ENCODE measurements at regions not wholly inside any gene's neighbourhood (a gene's known extent, or its start where the extent isn't known, plus 50 kb on each side); places are given as distances from the start of the nearest gene placed in this dataset.

- DNase-seq (ENCODE audit: extremely low spot score), result no peak
- ChIA-PET CTCF (no interaction called here), POLR2A (no interaction called here)
- TF ChIP-seq FOXK2 (IDR thresholded peaks at IDR 0.05), result no peak
- no peak for TF ChIP-seq CTBP1 (IDR thresholded peaks at IDR 0.05; ENCODE audit: borderline replicate concordance)
- no peak for TF ChIP-seq FOXM1 (IDR thresholded peaks at IDR 0.05; ENCODE audit: borderline replicate concordance)
- no peak for TF ChIP-seq ELF4 (IDR thresholded peaks at IDR 0.05)
Observed at GRCh38 chr11:92766698-92767097, 202.8 kb upstream of the MTNR1B start.

- TF ChIP-seq FOXM1 (IDR thresholded peaks at IDR 0.05; ENCODE audit: borderline replicate concordance), result no peak
- CTCF ChIA-PET, result no interaction called here
Observed at GRCh38 chr11:92767416-92767815, 202.0 kb upstream of the MTNR1B start.

GRCh38 chr11:92768121-92768840 lies 201.2 kb upstream of the MTNR1B start:
- ChIA-PET CTCF (no interaction called here), POLR2A (no interaction called here)
- no peak for DNase-seq (ENCODE audit: extremely low spot score)
- TF ChIP-seq PKNOX1 (IDR thresholded peaks at IDR 0.05) (no peak), SP1 (IDR thresholded peaks at IDR 0.05) (no peak), FOXA1 (IDR thresholded peaks at IDR 0.05) (no peak), FOXM1 (IDR thresholded peaks at IDR 0.05; ENCODE audit: borderline replicate concordance) (no peak), LEF1 (IDR thresholded peaks at IDR 0.05; ENCODE audit: borderline replicate concordance) (no peak), ELF4 (IDR thresholded peaks at IDR 0.05) (no peak), ARNT (IDR thresholded peaks at IDR 0.05) (no peak), CTBP1 (IDR thresholded peaks at IDR 0.05; ENCODE audit: borderline replicate concordance) (no peak), FOXK2 (IDR thresholded peaks at IDR 0.05) (no peak), BHLHE40 (IDR thresholded peaks at IDR 0.05; ENCODE audit: borderline replicate concordance) (no peak), ZNF384 (IDR thresholded peaks at IDR 0.05) (no peak), NFRKB (IDR thresholded peaks at IDR 0.05) (no peak), L3MBTL2 (conservative IDR thresholded peaks at IDR 0.05) (no peak), TARDBP (IDR thresholded peaks at IDR 0.05) (no peak), HDGF (IDR thresholded peaks at IDR 0.05; ENCODE audit: borderline replicate concordance) (no peak), SUZ12 (IDR thresholded peaks at IDR 0.05) (no peak)

More at GRCh38 chr11:92767416-92767815, 202.0 kb upstream of the MTNR1B start:
- DNase-seq (ENCODE audit: extremely low spot score), result no peak
- POLR2A ChIA-PET, result no interaction called here

- ChIA-PET POLR2A (no interaction called here), CTCF (no interaction called here)
- TF ChIP-seq LEF1 (IDR thresholded peaks at IDR 0.05; ENCODE audit: borderline replicate concordance) (no peak), FOXA1 (IDR thresholded peaks at IDR 0.05) (no peak), SUZ12 (IDR thresholded peaks at IDR 0.05) (no peak), NFRKB (IDR thresholded peaks at IDR 0.05) (no peak), ELF4 (IDR thresholded peaks at IDR 0.05) (no peak), HDGF (IDR thresholded peaks at IDR 0.05; ENCODE audit: borderline replicate concordance) (no peak), CTBP1 (IDR thresholded peaks at IDR 0.05; ENCODE audit: borderline replicate concordance) (no peak), FOXK2 (IDR thresholded peaks at IDR 0.05) (no peak), ARNT (IDR thresholded peaks at IDR 0.05) (no peak), BHLHE40 (IDR thresholded peaks at IDR 0.05; ENCODE audit: borderline replicate concordance) (no peak)
- DNase-seq (ENCODE audit: extremely low spot score), result no peak
Observed at GRCh38 chr11:92769112-92769511, 200.3 kb upstream of the MTNR1B start.

GRCh38 chr11:92770419-92770818 lies 199.0 kb upstream of the MTNR1B start:
- no peak for DNase-seq (ENCODE audit: extremely low spot score)
- POLR2A ChIA-PET, result no interaction called here
- CTCF ChIA-PET, result no interaction called here
- TF ChIP-seq L3MBTL2 (conservative IDR thresholded peaks at IDR 0.05), result no peak
- no peak for TF ChIP-seq HDGF (IDR thresholded peaks at IDR 0.05; ENCODE audit: borderline replicate concordance)
- TF ChIP-seq SUZ12 (IDR thresholded peaks at IDR 0.05), result no peak
- TF ChIP-seq FOXA1 (IDR thresholded peaks at IDR 0.05), result no peak

- POLR2A ChIA-PET, result no interaction called here
- TF ChIP-seq FOXM1 (IDR thresholded peaks at IDR 0.05; ENCODE audit: borderline replicate concordance) (no peak), BHLHE40 (IDR thresholded peaks at IDR 0.05; ENCODE audit: borderline replicate concordance) (no peak), TARDBP (IDR thresholded peaks at IDR 0.05) (no peak), PKNOX1 (IDR thresholded peaks at IDR 0.05) (no peak), HDGF (IDR thresholded peaks at IDR 0.05; ENCODE audit: borderline replicate concordance) (no peak), ARNT (IDR thresholded peaks at IDR 0.05) (no peak), ZNF384 (IDR thresholded peaks at IDR 0.05) (no peak)
- DNase-seq (ENCODE audit: extremely low spot score), result no peak
- CTCF ChIA-PET, result no interaction called here
Observed at GRCh38 chr11:92770981-92771380, 198.5 kb upstream of the MTNR1B start.

GRCh38 chr11:92771701-92772100 lies 197.8 kb upstream of the MTNR1B start:
- CTCF ChIA-PET, result no interaction called here
- POLR2A ChIA-PET, result no interaction called here
- no peak for TF ChIP-seq CTBP1 (IDR thresholded peaks at IDR 0.05; ENCODE audit: borderline replicate concordance)
- no peak for TF ChIP-seq BHLHE40 (IDR thresholded peaks at IDR 0.05; ENCODE audit: borderline replicate concordance)
- no peak for TF ChIP-seq ARNT (IDR thresholded peaks at IDR 0.05)
- TF ChIP-seq NFRKB (IDR thresholded peaks at IDR 0.05), result no peak
- TF ChIP-seq SUZ12 (IDR thresholded peaks at IDR 0.05), result no peak
- TF ChIP-seq ZNF384 (IDR thresholded peaks at IDR 0.05), result no peak
- no peak for TF ChIP-seq FOXK2 (IDR thresholded peaks at IDR 0.05)
- TF ChIP-seq TARDBP (IDR thresholded peaks at IDR 0.05), result no peak
- no peak for TF ChIP-seq ELF4 (IDR thresholded peaks at IDR 0.05)

More at GRCh38 chr11:92771701-92772100, 197.8 kb upstream of the MTNR1B start:
- no peak for DNase-seq (ENCODE audit: extremely low spot score)

All from HEK293T (cell line).